Astrocyte of the spinal cord (primary cell): ENCODE measurements at regions not wholly inside any gene's neighbourhood (a gene's known extent, or its start where the extent isn't known, plus 50 kb on each side); places are given as distances from the start of the nearest gene placed in this dataset.

Experiments used
- DNase-seq: peaks from one replicate; pipeline ENCODE4 v3.0.0; 2011; ENCODE audit warnings: low read depth, low spot score
- H3K4me3 ChIP-seq: 2 replicates; pipeline ENCODE4 v1.5.1; 2011; ENCODE audit warnings: low read depth, mild to moderate bottlenecking, low read length, moderate library complexity
- CTCF ChIP-seq: IDR thresholded peaks from 2 replicates; pipeline ENCODE4 v1.5.1; 2012; ENCODE audit warnings: low read depth, mild to moderate bottlenecking, low read length, inconsistent platforms
- in situ Hi-C: cut with HindIII; loops from 2 replicates; pipeline ENCODE4 v1.10.0; 2017; ENCODE audit warnings: low sequenced_read_pairs

- no peak for DNase-seq
- no peak for TF ChIP-seq CTCF
- no peak overlapping the region for H3K4me3 ChIP-seq
- in situ Hi-C loops: no loop called here
Measured at GRCh38 chr5:27561408-27561807, 523.0 kb upstream of the CDH9 start.

GRCh38 chr5:27548484-27548883 is 510.1 kb upstream of the CDH9 start:
- in situ Hi-C loops: no loop called here
- no peak for DNase-seq
- H3K4me3 ChIP-seq: no peak overlapping the region
- TF ChIP-seq CTCF: no peak

GRCh38 chr5:27535031-27535557 is 496.7 kb upstream of the CDH9 start:
- no peak for TF ChIP-seq CTCF
- DNase-seq: no peak
- in situ Hi-C loops: no loop called here
- H3K4me3 ChIP-seq: no peak overlapping the region

GRCh38 chr5:27532305-27532704 is 493.9 kb upstream of the CDH9 start:
- TF ChIP-seq CTCF: no peak
- in situ Hi-C loops: no loop called here
- H3K4me3 ChIP-seq: no peak overlapping the region
- no peak for DNase-seq

GRCh38 chr5:27524515-27524914 is 486.1 kb upstream of the CDH9 start:
- in situ Hi-C loops: no loop called here
- TF ChIP-seq CTCF: no peak
- H3K4me3 ChIP-seq: no peak overlapping the region
- DNase-seq: no peak

GRCh38 chr5:27523629-27524028 is 485.2 kb upstream of the CDH9 start:
- TF ChIP-seq CTCF: no peak
- in situ Hi-C loops: no loop called here
- DNase-seq: no peak

GRCh38 chr5:27516437-27516836 is 478.1 kb upstream of the CDH9 start:
- in situ Hi-C loops: no loop called here
- no peak for DNase-seq

More at GRCh38 chr5:27523629-27524028, 485.2 kb upstream of the CDH9 start:
- no peak overlapping the region for H3K4me3 ChIP-seq

More at GRCh38 chr5:27516437-27516836, 478.1 kb upstream of the CDH9 start:
- TF ChIP-seq CTCF: no peak
- no peak overlapping the region for H3K4me3 ChIP-seq
